ENCODE measurements at regions not wholly inside any gene's neighbourhood (a gene's known extent, or its start where the extent isn't known, plus 50 kb on each side); places are given as distances from the start of the nearest gene placed in this dataset.
"Not testable (repeated sequence)": the region's sequence is repeated elsewhere in the genome, so short reads cannot be mapped to it uniquely, and the experiment has no call there.

- TF ChIP-seq CSRNP3 (CRISPR knock-in tag; IDR thresholded peaks at IDR 0.05): no peak
- TF ChIP-seq ZC3H10 (CRISPR knock-in tag; IDR thresholded peaks at IDR 0.05): no peak
- no peak for TF ChIP-seq OSR1 (CRISPR knock-in tag; IDR thresholded peaks at IDR 0.05)
- no peak for TF ChIP-seq ZFP3 (CRISPR knock-in tag; IDR thresholded peaks at IDR 0.05)
- TF ChIP-seq CREB5 (CRISPR knock-in tag; IDR thresholded peaks at IDR 0.05; ENCODE audit: low read depth): no peak
- TF ChIP-seq ZNF70 (CRISPR knock-in tag; IDR thresholded peaks at IDR 0.05): no peak
- TF ChIP-seq GLIS3 (CRISPR knock-in tag; IDR thresholded peaks at IDR 0.05): no peak
- no peak for TF ChIP-seq PPARA (CRISPR knock-in tag; IDR thresholded peaks at IDR 0.05; ENCODE audit: borderline replicate concordance)
- TF ChIP-seq TSHZ2 (CRISPR knock-in tag; IDR thresholded peaks at IDR 0.05): no peak
- no peak for TF ChIP-seq POU6F1 (CRISPR knock-in tag; IDR thresholded peaks at IDR 0.05; ENCODE audit: borderline replicate concordance, low read depth)
- TF ChIP-seq ZNF565 (CRISPR knock-in tag; conservative IDR thresholded peaks at IDR 0.05; ENCODE audit: low read depth): no peak
- no peak for TF ChIP-seq CSDC2 (CRISPR knock-in tag; IDR thresholded peaks at IDR 0.05)
- no peak for ATAC-seq
Observed at GRCh38 chr6:6744551-6744950, 156.0 kb downstream of the LY86 start.

- ATAC-seq: not testable (repeated sequence)
Observed at GRCh38 chr6:6745637-6746332, 157.3 kb downstream of the LY86 start.

GRCh38 chr6:6746333-6746969 lies 157.9 kb downstream of the LY86 start:
- TF ChIP-seq ISL1 (CRISPR knock-in tag; IDR thresholded peaks at IDR 0.05) (no peak), ZNF8 (CRISPR knock-in tag; IDR thresholded peaks at IDR 0.05) (no peak), SNAI2 (CRISPR knock-in tag; IDR thresholded peaks at IDR 0.05) (no peak), CSRNP3 (CRISPR knock-in tag; IDR thresholded peaks at IDR 0.05) (no peak), RARB (CRISPR knock-in tag; IDR thresholded peaks at IDR 0.05) (no peak)
- no peak for ATAC-seq

GRCh38 chr6:6746970-6747338 lies 158.4 kb downstream of the LY86 start:
- ATAC-seq: no peak
- no peak for TF ChIP-seq CSRNP3 (CRISPR knock-in tag; IDR thresholded peaks at IDR 0.05)
- TF ChIP-seq ZFP3 (CRISPR knock-in tag; IDR thresholded peaks at IDR 0.05): no peak
- no peak for TF ChIP-seq ZNF70 (CRISPR knock-in tag; IDR thresholded peaks at IDR 0.05)
- no peak for TF ChIP-seq GLIS3 (CRISPR knock-in tag; IDR thresholded peaks at IDR 0.05)
- no peak for TF ChIP-seq ZFP30 (CRISPR knock-in tag; IDR thresholded peaks at IDR 0.05)
- no peak for TF ChIP-seq PPARA (CRISPR knock-in tag; IDR thresholded peaks at IDR 0.05; ENCODE audit: borderline replicate concordance)
- no peak for TF ChIP-seq CREB5 (CRISPR knock-in tag; IDR thresholded peaks at IDR 0.05; ENCODE audit: low read depth)
- no peak for TF ChIP-seq CSDC2 (CRISPR knock-in tag; IDR thresholded peaks at IDR 0.05)

Data from SK-N-SH treated with all-trans-retinoic acid at 6 μM for 48 hours (cell line).